ENCODE measurements at regions not wholly inside any gene's neighbourhood (a gene's known extent, or its start where the extent isn't known, plus 50 kb on each side); places are given as distances from the start of the nearest gene placed in this dataset.

GRCh38 chr3:144894576-144894975 is 923.0 kb downstream of the DIPK2A start:
- TF ChIP-seq POLR2A (IDR thresholded peaks at IDR 0.05) (no peak), CTCF (IDR thresholded peaks at IDR 0.05) (no peak)
